Prostate gland (tissue), 2 donors: ENCODE measurements at regions not wholly inside any gene's neighbourhood (a gene's known extent, or its start where the extent isn't known, plus 50 kb on each side); places are given as distances from the start of the nearest gene placed in this dataset.

ENCODE experiments used
- DNase-seq: peaks from one replicate; pipeline ENCODE4 v3.0.0-alpha.2; 2019; ENCODE audit warnings: low spot score
- H3K27ac ChIP-seq, 2 donors: fragments of 200-600 bp; sonication (generic); 2 replicates each; pipeline ENCODE4 v1.5.1; 2017 to 2019
- H3K27me3 ChIP-seq: fragments of 200-600 bp; sonication (generic); replicated peaks from 2 replicates; pipeline ENCODE4 v1.5.1; 2019; ENCODE audit not compliant: insufficient read depth
- H3K36me3 ChIP-seq, 2 donors: fragments of 200-600 bp; sonication (generic); 1 replicate in 1 of 2; 2 replicates in 1 of 2; pipeline versions ENCODE4 v1.5.1 to v1.8.1; 2017 to 2019
- H3K4me1 ChIP-seq: fragments of 200-600 bp; sonication (generic); replicated peaks from 2 replicates; pipeline ENCODE4 v1.5.1; 2019
- H3K4me3 ChIP-seq, 2 donors: fragments of 200-600 bp; sonication (generic); 2 replicates each; pipeline ENCODE4 v1.5.1; 2017 to 2019
- H3K9me3 ChIP-seq: fragments of 200-600 bp; sonication (generic); 2 replicates; pipeline ENCODE4 v1.5.1; 2017
- CTCF ChIP-seq, 4 experiments: fragments of 200-600 bp in 2 of 4; fragments of 450-650 bp in 2 of 4; sonication (generic) in 2 of 4; IDR thresholded peaks; 1 replicate in 3 of 4; 2 replicates in 1 of 4; pipeline ENCODE4 v1.5.1; 2016 to 2019; ENCODE audit warnings: antibody characterized with exemption in 4 of 4, mild to moderate bottlenecking in 2 of 4, moderate library complexity in 2 of 4
- POLR2A ChIP-seq: fragments of 450-650 bp; IDR thresholded peaks from one replicate; pipeline ENCODE4 v1.6.1; 2016; ENCODE audit warnings: antibody characterized with exemption, mild to moderate bottlenecking
- POLR2AphosphoS5 ChIP-seq: sonication (generic); formaldehyde crosslinking; IDR thresholded peaks from one replicate; pipeline ENCODE4 v1.6.1; 2017; ENCODE audit warnings: antibody characterized with exemption
- WGBS: methylation state at CpG from one replicate; pipeline ENCODE4 v1.1.5; 2018; 5-methylcytosine and 5-hydroxymethylcytosine counted together
- intact Hi-C: fragments of 100-400 bp; cut with DNase I; formaldehyde crosslinking; loops from one replicate; pipeline ENCODE4 v1.14.2; 2022

DNA sequence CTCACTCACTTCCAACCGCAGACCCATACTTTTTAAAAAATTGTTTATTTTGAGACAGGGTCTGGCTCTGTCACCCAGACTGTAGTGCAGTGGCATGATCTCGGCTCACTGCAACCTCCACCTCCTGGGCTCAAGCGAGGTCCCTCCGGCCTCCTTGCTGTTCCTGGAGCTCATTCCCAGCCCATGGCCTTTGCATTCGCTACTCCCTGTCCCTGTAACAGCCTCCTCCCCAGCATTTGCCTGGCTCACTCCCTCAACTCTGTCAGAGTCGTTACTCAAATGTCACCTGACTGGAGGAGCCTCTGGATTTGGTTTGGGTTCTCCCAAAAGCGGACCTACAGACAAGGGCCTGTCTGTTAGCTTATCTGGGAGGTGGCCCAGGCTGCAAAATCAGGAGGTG lies 432.6 kb upstream of the PROK2 start:
- intact Hi-C loops = no loop called here
- TF ChIP-seq POLR2AphosphoS5 (no peak), CTCF (IDR thresholded peaks at IDR 0.05) (no peak), POLR2A (no peak)
- H3K27me3 ChIP-seq = no peaks in the 10 kb centered on the region
- no peak overlapping the region for H3K27ac ChIP-seq
- H3K4me3 ChIP-seq = no peak overlapping the region
- WGBS = 92% methylated on average over 7 of the region's 7 CpGs
- no peak for DNase-seq
- no peaks in the 10 kb centered on the region for H3K36me3 ChIP-seq
- H3K4me1 ChIP-seq = no peaks in the 10 kb centered on the region
- no peaks in the 10 kb centered on the region for H3K9me3 ChIP-seq

DNA sequence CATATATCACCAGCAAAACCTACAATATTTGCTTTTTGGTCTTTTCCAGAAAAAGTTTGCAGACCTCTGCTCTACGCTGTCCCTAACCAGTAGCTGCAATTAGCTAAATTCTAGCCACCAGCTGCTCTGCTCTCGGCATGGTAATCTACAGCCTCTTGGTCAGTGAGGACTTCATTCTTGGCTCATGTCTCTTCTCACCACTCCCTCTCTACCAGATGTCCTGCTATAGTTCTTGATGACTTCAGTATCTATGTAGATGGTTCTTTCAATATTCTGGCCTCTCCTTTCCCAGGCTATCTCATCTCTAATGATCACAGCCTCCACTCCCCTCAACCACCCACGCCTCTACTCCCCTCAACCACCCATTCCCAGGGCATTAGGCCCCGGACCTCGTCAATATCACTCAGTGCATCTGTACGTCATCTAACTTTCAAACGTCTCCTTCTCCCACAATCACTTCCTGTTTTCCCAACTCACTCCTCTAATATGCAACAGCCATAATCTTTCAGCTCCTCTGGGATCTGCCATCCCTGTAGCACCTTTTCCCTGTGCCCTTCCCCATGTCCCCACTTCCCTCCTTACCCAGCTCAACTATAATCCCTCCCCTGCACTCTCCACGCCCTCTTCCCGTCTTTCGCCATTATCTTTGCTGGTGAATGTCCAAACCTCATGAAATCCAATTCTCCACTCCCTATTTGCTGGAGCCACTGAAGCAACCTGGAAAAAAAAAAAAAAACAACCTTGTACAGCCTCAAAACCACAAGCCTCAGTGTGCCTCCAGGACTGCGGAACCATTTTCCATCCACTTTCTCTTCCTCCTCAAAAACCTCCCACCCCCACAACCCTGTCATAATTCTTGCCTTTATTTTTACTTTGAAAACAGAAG lies 429.4 kb upstream of the PROK2 start:
- H3K9me3 ChIP-seq = no peaks in the 10 kb centered on the region
- H3K4me1 ChIP-seq = no peaks in the 10 kb centered on the region
- no peak overlapping the region for H3K27ac ChIP-seq
- no peak for TF ChIP-seq CTCF (IDR thresholded peaks at IDR 0.05)
- no peak for TF ChIP-seq POLR2AphosphoS5
- no peak for TF ChIP-seq POLR2A
- intact Hi-C loops = no loop called here
- H3K27me3 ChIP-seq = no peaks in the 10 kb centered on the region
- 79% methylated on average over 11 of the region's 11 CpGs for WGBS
- H3K36me3 ChIP-seq = no peaks in the 10 kb centered on the region
- no peak overlapping the region for H3K4me3 ChIP-seq
- DNase-seq = no peak

- no peak for TF ChIP-seq POLR2A
- TF ChIP-seq POLR2AphosphoS5 = no peak
- no peak for TF ChIP-seq CTCF (IDR thresholded peaks at IDR 0.05)
- no peaks in the 10 kb centered on the region for H3K9me3 ChIP-seq
- no peak overlapping the region for H3K4me3 ChIP-seq
- intact Hi-C loops = no loop called here
- no peaks in the 10 kb centered on the region for H3K36me3 ChIP-seq
- H3K4me1 ChIP-seq = no peaks in the 10 kb centered on the region
- no peak for DNase-seq
- H3K27me3 ChIP-seq = no peaks in the 10 kb centered on the region
- 85% methylated on average over 10 of the region's 10 CpGs for WGBS
- H3K27ac ChIP-seq = no peak overlapping the region
Measured at GRCh38 chr3:72213296-72214065, 428.5 kb upstream of the PROK2 start.

- Histone ChIP-seq H3K4me1 (no peaks in the 10 kb centered on the region), H3K27ac (no peak overlapping the region), H3K27me3 (no peaks in the 10 kb centered on the region), H3K36me3 (no peaks in the 10 kb centered on the region), H3K4me3 (no peak overlapping the region), H3K9me3 (no peaks in the 10 kb centered on the region)
- no peak for TF ChIP-seq CTCF (IDR thresholded peaks at IDR 0.05)
- no peak for TF ChIP-seq POLR2A
- TF ChIP-seq POLR2AphosphoS5 = no peak
- WGBS = 58% methylated on average over 4 of the region's 4 CpGs
- intact Hi-C loops = no loop called here
- DNase-seq = no peak
Measured at GRCh38 chr3:72212396-72212795, 427.4 kb upstream of the PROK2 start.
